HEK293T (cell line): ENCODE measurements at regions not wholly inside any gene's neighbourhood (a gene's known extent, or its start where the extent isn't known, plus 50 kb on each side); places are given as distances from the start of the nearest gene placed in this dataset.

Source experiments
- ARNT ChIP-seq: fragments of 450-650 bp; IDR thresholded peaks from 2 replicates; pipeline ENCODE4 v1.6.1; 2017; ENCODE audit warnings: mild to moderate bottlenecking
- NFRKB ChIP-seq: fragments of 450-650 bp; IDR thresholded peaks from 2 replicates; pipeline ENCODE4 v1.6.1; 2016; ENCODE audit warnings: mild to moderate bottlenecking, moderate library complexity
- SP1 ChIP-seq: fragments of 450-650 bp; IDR thresholded peaks from 2 replicates; pipeline ENCODE4 v1.6.1; 2017
- TARDBP ChIP-seq: fragments of 450-650 bp; IDR thresholded peaks from 2 replicates; pipeline ENCODE4 v1.6.1; 2016

DNA sequence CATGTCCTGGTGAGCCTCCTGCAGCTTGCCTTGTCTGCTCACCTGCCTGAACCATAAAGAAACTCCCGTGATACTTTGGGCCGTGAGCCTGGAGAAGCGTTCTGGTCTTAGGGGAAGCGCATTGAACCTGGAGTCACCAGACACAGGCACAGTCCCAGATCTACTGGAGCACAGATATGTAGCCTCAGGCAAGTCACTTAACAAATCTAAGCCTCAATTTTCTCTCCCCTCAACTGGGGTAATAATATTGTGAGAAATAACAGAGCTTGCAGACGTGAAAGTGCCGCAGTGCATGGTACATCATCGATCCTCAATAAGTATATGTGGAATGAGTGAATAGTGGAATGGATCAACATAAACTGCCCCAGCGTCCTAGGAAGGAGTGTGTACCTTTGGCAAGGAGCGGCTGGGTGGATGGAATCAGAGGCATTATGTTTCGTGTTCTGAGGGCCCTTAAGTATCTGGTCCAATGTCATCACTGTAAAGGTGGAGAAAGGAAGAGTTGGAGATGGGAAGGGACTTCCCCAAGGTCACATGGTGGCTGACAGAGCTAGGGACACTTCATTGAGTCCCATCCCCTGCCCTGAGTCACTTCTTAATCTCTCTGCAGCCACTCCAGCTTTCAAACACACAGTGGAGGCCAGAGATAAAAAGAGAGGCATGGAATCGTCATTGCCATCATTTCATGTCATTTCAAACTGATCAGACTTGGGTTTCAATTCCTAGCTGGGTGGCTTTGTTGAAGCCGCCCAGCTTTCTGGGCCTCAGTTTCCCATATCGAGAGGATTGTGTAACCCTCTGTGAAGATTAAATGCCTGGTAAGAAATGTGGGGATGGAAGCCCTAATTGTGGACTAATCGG lies 172.4 kb downstream of the DDX1 start:
- no peak for TF ChIP-seq SP1
- TF ChIP-seq NFRKB: no peak
- no peak for TF ChIP-seq ARNT
- no peak for TF ChIP-seq TARDBP
